H9 (cell line): ENCODE measurements at regions not wholly inside any gene's neighbourhood (a gene's known extent, or its start where the extent isn't known, plus 50 kb on each side); places are given as distances from the start of the nearest gene placed in this dataset.

Experiments
- DNase-seq: peaks from one replicate; pipeline ENCODE4 v3.0.0-alpha.2; 2017
- H2AFZ ChIP-seq: one replicate; pipeline ENCODE4 v1.6.1; 2013; ENCODE audit warnings: mild to moderate bottlenecking, low read length, control low read depth, moderate library complexity
- H2AK5ac ChIP-seq: 2 replicates; pipeline ENCODE4 v1.6.1; 2013; ENCODE audit warnings: low read length, control low read depth, mixed read lengths; ENCODE audit not compliant: insufficient read length
- H2BK120ac ChIP-seq: one replicate; pipeline ENCODE4 v1.6.1; 2013; ENCODE audit warnings: low read depth, mild to moderate bottlenecking, low read length, control low read depth, inconsistent platforms; ENCODE audit not compliant: poor library complexity, severe bottlenecking
- H2BK12ac ChIP-seq: 2 replicates; pipeline ENCODE4 v1.6.1; 2013; ENCODE audit warnings: low read length, control low read depth, mixed read lengths, low read depth; ENCODE audit not compliant: insufficient read length
- H2BK15ac ChIP-seq: 2 replicates; pipeline ENCODE4 v1.6.1; 2013; ENCODE audit warnings: low read depth, low read length, control low read depth
- H2BK20ac ChIP-seq: one replicate; pipeline ENCODE4 v1.6.1; 2013; ENCODE audit warnings: low read depth, mild to moderate bottlenecking, low read length, control low read depth, inconsistent platforms; ENCODE audit not compliant: poor library complexity, severe bottlenecking
- H2BK5ac ChIP-seq: 2 replicates; pipeline ENCODE4 v1.6.1; 2013; ENCODE audit warnings: low read length, control low read depth, mixed read lengths; ENCODE audit not compliant: insufficient read length
- H3K14ac ChIP-seq: 2 replicates; pipeline ENCODE4 v1.6.1; 2013; ENCODE audit warnings: low read length, control low read depth; ENCODE audit not compliant: insufficient read depth
- H3K18ac ChIP-seq: 2 replicates; pipeline ENCODE4 v1.6.1; 2013; ENCODE audit warnings: low read depth, mild to moderate bottlenecking, mixed read lengths, low read length, control low read depth; ENCODE audit not compliant: insufficient read length
- H3K23ac ChIP-seq: 2 replicates; pipeline ENCODE4 v1.6.1; 2013; ENCODE audit warnings: low read length, control low read depth, mixed read lengths, low read depth; ENCODE audit not compliant: insufficient read length
- H3K23me2 ChIP-seq: 2 replicates; pipeline ENCODE4 v1.6.1; 2013; ENCODE audit warnings: low read depth, mild to moderate bottlenecking, mixed read lengths, low read length, control low read depth; ENCODE audit not compliant: insufficient read length, poor library complexity, severe bottlenecking
- H3K27ac ChIP-seq: 2 replicates; pipeline ENCODE4 v1.5.1; 2013; ENCODE audit warnings: low read length, control low read depth, mixed read lengths, low read depth; ENCODE audit not compliant: insufficient read length
- H3K27me3 ChIP-seq: 2 replicates; pipeline ENCODE4 v1.6.1; 2013; ENCODE audit warnings: low read length, control low read depth, inconsistent platforms; ENCODE audit not compliant: insufficient read depth
- H3K4ac ChIP-seq: 2 replicates; pipeline ENCODE4 v1.6.1; 2013; ENCODE audit warnings: low read depth, mild to moderate bottlenecking, control low read depth, inconsistent platforms, low read length, moderate library complexity
- H3K4me1 ChIP-seq: 2 replicates; pipeline ENCODE4 v1.6.1; 2013; ENCODE audit warnings: low read length, control low read depth, inconsistent platforms; ENCODE audit not compliant: insufficient read depth
- H3K4me2 ChIP-seq: 2 replicates; pipeline ENCODE4 v1.6.1; 2013; ENCODE audit warnings: low read length, control low read depth, mixed read lengths; ENCODE audit not compliant: insufficient read length, insufficient read depth
- H3K56ac ChIP-seq: 2 replicates; pipeline ENCODE4 v1.6.1; 2013; ENCODE audit warnings: low read depth, mild to moderate bottlenecking, mixed read lengths, low read length, control low read depth; ENCODE audit not compliant: insufficient read length
- H3K79me1 ChIP-seq: 2 replicates; pipeline ENCODE4 v1.6.1; 2013; ENCODE audit warnings: low read depth, mild to moderate bottlenecking, moderate library complexity, low read length, control low read depth, inconsistent platforms; ENCODE audit not compliant: insufficient read depth, poor library complexity, severe bottlenecking
- H3K79me2 ChIP-seq: 2 replicates; pipeline ENCODE4 v1.6.1; 2013; ENCODE audit warnings: low read length, control low read depth, inconsistent platforms; ENCODE audit not compliant: insufficient read depth
- H3K9ac ChIP-seq: 2 replicates; pipeline ENCODE4 v1.6.1; 2013; ENCODE audit warnings: low read length, control low read depth, mixed read lengths; ENCODE audit not compliant: insufficient read length; ENCODE audit errors: extremely low read depth
- H3K9me3 ChIP-seq: one replicate; pipeline ENCODE4 v1.6.1; 2013; ENCODE audit warnings: low read depth, low read length, inconsistent platforms; ENCODE audit not compliant: control insufficient read depth
- H3T11ph ChIP-seq: one replicate; pipeline ENCODE4 v1.6.1; 2013; ENCODE audit warnings: mild to moderate bottlenecking, low read length, control low read depth, inconsistent platforms
- H4K20me1 ChIP-seq: one replicate; pipeline ENCODE4 v1.6.1; 2013; ENCODE audit not compliant: control insufficient read depth, insufficient read length, insufficient read depth
- H4K5ac ChIP-seq: 2 replicates; pipeline ENCODE4 v1.6.1; 2013; ENCODE audit warnings: low read depth, mild to moderate bottlenecking, mixed read lengths, low read length, control low read depth; ENCODE audit not compliant: insufficient read length
- H4K8ac ChIP-seq: replicated peaks from 2 replicates; pipeline ENCODE4 v1.6.1; 2013; ENCODE audit warnings: low read length, control low read depth, mixed read lengths, low read depth; ENCODE audit not compliant: insufficient read length
- H4K91ac ChIP-seq: 2 replicates; pipeline ENCODE4 v1.6.1; 2013; ENCODE audit warnings: low read depth, mild to moderate bottlenecking, moderate library complexity, mixed read lengths, low read length, control low read depth; ENCODE audit not compliant: insufficient read length
- H3K27ac Mint-ChIP-seq, 3 experiments: 2 replicates in 2 of 3; 3 replicates in 1 of 3; pipeline ENCODE4 v1.8.0; 2020 to 2021; ENCODE audit warnings: mixed read lengths in 3 of 3, mild to moderate bottlenecking in 1 of 3, moderate library complexity in 1 of 3
- H3K27me3 Mint-ChIP-seq: 2 replicates; pipeline ENCODE4 v1.8.0; 2021; ENCODE audit warnings: low read depth, mild to moderate bottlenecking, moderate library complexity, mixed read lengths
- H3K36me3 Mint-ChIP-seq, 3 experiments: 2 replicates in 2 of 3; 3 replicates in 1 of 3; pipeline ENCODE4 v1.8.0; 2020 to 2021; ENCODE audit warnings: low read depth in 3 of 3, mixed read lengths in 3 of 3; ENCODE audit not compliant: insufficient read depth in 1 of 3
- H3K4me1 Mint-ChIP-seq, 2 experiments: 2 replicates each; pipeline ENCODE4 v1.8.0; 2020; ENCODE audit warnings: mixed read lengths in 2 of 2
- H3K4me3 Mint-ChIP-seq, 2 experiments: 2 replicates in 1 of 2; 3 replicates in 1 of 2; pipeline ENCODE4 v1.8.0; 2020 to 2021; ENCODE audit warnings: mild to moderate bottlenecking in 2 of 2, mixed read lengths in 2 of 2, moderate library complexity in 1 of 2
- H3K9me3 Mint-ChIP-seq, 2 experiments: 2 replicates in 1 of 2; 3 replicates in 1 of 2; pipeline ENCODE4 v1.8.0; 2020; ENCODE audit warnings: mild to moderate bottlenecking in 2 of 2, mixed read lengths in 2 of 2, moderate library complexity in 1 of 2
- WGBS: extraction: QIAGEN DNeasy Blood & Tissue Kit; methylation state at CpG from one replicate; pipeline ENCODE4 v1.1.7; 2013; ENCODE audit warnings: missing lambda C conversion rate, low lambda C conversion rate, mixed read lengths; ENCODE audit not compliant: insufficient read length; ENCODE audit errors: extremely low coverage; 5-methylcytosine and 5-hydroxymethylcytosine counted together
- TF ChIP-seq, protein P1 (sequence below): fragments of 200-600 bp; sonication (generic); conservative IDR thresholded peaks from 3 replicates; pipeline ENCODE4 v1.8.0; 2021; ENCODE audit warnings: antibody characterized with exemption, mild to moderate bottlenecking

DNA sequence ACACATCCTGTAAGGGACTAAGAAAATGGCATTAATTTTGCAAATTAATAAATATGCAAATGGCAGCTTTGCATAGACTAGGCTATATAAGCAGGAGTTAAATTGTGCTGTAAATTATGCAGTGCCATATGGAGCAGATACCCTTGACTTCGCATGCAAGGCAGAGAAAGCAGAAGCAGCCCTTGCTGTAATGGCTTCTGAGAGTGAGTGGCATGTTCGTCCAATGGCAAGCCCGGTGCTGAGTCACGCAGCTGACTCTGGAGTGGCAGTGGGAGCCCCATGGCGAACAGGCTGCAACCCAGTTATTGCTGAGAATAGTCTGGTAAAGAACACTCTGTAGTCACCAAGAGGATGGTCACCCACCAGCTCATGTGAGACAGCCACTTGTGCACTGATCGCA lies 1186.5 kb downstream of the TYW1 start:
- Histone ChIP-seq H3K9me3 (no peaks in the 10 kb centered on the region), H3K27me3 (no peaks in the 10 kb centered on the region), H3K27ac (no peak overlapping the region), H3K14ac (no peak overlapping the region), H4K8ac (no peak overlapping the region), H4K91ac (no peak overlapping the region), H3K18ac (no peak overlapping the region), H3K4me2 (no peak overlapping the region), H3K79me1 (no peaks in the 10 kb centered on the region), H3T11ph (no peak overlapping the region), H3K9ac (no peak overlapping the region), H3K4me1 (no peaks in the 10 kb centered on the region; the same call in 1 of the 2 replicates), H2BK20ac (no peak overlapping the region), H2BK120ac (no peak overlapping the region), H3K79me2 (no peaks in the 10 kb centered on the region), H4K5ac (no peak overlapping the region), H2AFZ (no peak overlapping the region), H2AK5ac (no peak overlapping the region), H4K20me1 (peaks cover 2% of the 10 kb centered on the region), H3K23ac (no peak overlapping the region), H3K56ac (no peak overlapping the region), H2BK15ac (no peak overlapping the region), H3K23me2 (no peaks in the 10 kb centered on the region), H2BK5ac (no peak overlapping the region), H2BK12ac (no peak overlapping the region), H3K4ac (no peak overlapping the region)
- Mint-ChIP-seq H3K36me3 (no peaks in the 10 kb centered on the region), H3K4me1 (peaks cover 8 to 12% of the 10 kb centered on the region in 2 experiments), H3K27ac (no peak overlapping the region), H3K4me3 (no peak overlapping the region), H3K27me3 (no peaks in the 10 kb centered on the region; the same call in 1 of the 2 replicates), H3K9me3 (no peaks in the 10 kb centered on the region)
- no peak for DNase-seq
- TF ChIP-seq, protein P1, sequence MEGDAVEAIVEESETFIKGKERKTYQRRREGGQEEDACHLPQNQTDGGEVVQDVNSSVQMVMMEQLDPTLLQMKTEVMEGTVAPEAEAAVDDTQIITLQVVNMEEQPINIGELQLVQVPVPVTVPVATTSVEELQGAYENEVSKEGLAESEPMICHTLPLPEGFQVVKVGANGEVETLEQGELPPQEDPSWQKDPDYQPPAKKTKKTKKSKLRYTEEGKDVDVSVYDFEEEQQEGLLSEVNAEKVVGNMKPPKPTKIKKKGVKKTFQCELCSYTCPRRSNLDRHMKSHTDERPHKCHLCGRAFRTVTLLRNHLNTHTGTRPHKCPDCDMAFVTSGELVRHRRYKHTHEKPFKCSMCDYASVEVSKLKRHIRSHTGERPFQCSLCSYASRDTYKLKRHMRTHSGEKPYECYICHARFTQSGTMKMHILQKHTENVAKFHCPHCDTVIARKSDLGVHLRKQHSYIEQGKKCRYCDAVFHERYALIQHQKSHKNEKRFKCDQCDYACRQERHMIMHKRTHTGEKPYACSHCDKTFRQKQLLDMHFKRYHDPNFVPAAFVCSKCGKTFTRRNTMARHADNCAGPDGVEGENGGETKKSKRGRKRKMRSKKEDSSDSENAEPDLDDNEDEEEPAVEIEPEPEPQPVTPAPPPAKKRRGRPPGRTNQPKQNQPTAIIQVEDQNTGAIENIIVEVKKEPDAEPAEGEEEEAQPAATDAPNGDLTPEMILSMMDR, result no peak
- WGBS, result no CpG with 5 or more reads among the region's 6 CpGs
